Heart left ventricle (tissue), 16 donors: ENCODE measurements at regions not wholly inside any gene's neighbourhood (a gene's known extent, or its start where the extent isn't known, plus 50 kb on each side); places are given as distances from the start of the nearest gene placed in this dataset.

Experiments
- ATAC-seq, 4 donors: fragments of 200-7000 bp; cut with Tn5 transposase; one replicate each; pipeline ENCODE4 v1.9.1; 2020 to 2022; ENCODE audit warnings: moderate library complexity in 4 of 4, mild to moderate bottlenecking in 3 of 4, moderate number of reproducible peaks in 1 of 4
- DNase-seq, 5 donors: peaks; one replicate each; pipeline ENCODE4 v3.0.0-alpha.2; 2020
- H3K27ac ChIP-seq, 12 donors: fragments of 200-600 bp; sonication (generic) in 4 of 12; one replicate each; pipeline versions ENCODE4 v1.5.0 to v1.8.0; 2016 to 2022; ENCODE audit warnings: mild to moderate bottlenecking in 2 of 12
- H3K27me3 ChIP-seq, 9 donors: fragments of 200-600 bp; sonication (generic) in 2 of 9; one replicate each; pipeline versions ENCODE4 v1.5.1 to v1.8.0; 2016 to 2022; ENCODE audit warnings: mild to moderate bottlenecking in 3 of 9
- H3K36me3 ChIP-seq, 9 donors: fragments of 200-600 bp; sonication (generic) in 2 of 9; one replicate each; pipeline versions ENCODE4 v1.5.0 to v1.8.0; 2018 to 2022; ENCODE audit warnings: mild to moderate bottlenecking in 2 of 9
- H3K4me1 ChIP-seq, 12 donors: fragments of 200-600 bp; sonication (generic) in 4 of 12; one replicate each; pipeline versions ENCODE4 v1.5.0 to v1.8.0; 2016 to 2022; ENCODE audit warnings: mild to moderate bottlenecking in 3 of 12
- H3K4me3 ChIP-seq, 12 donors: fragments of 200-600 bp; sonication (generic) in 4 of 12; one replicate each; pipeline versions ENCODE4 v1.5.0 to v1.8.0; 2017 to 2022; ENCODE audit warnings: mild to moderate bottlenecking in 9 of 12, moderate library complexity in 4 of 12
- H3K9me3 ChIP-seq, 12 donors: fragments of 200-600 bp; sonication (generic) in 4 of 12; one replicate each; pipeline versions ENCODE4 v1.5.0 to v1.8.0; 2016 to 2022; ENCODE audit warnings: mild to moderate bottlenecking in 1 of 12
- CTCF ChIP-seq, 12 donors: fragments of 200-600 bp; sonication (generic) in 4 of 12; IDR thresholded peaks; one replicate each; pipeline versions ENCODE4 v1.5.0 to v1.8.0; 2018 to 2022; ENCODE audit warnings: antibody characterized with exemption in 12 of 12, mild to moderate bottlenecking in 5 of 12
- POLR2A ChIP-seq, 2 donors: fragments of 450-650 bp; IDR thresholded peaks; one replicate each; pipeline ENCODE4 v1.6.1; 2017; ENCODE audit warnings: antibody characterized with exemption in 2 of 2, mild to moderate bottlenecking in 2 of 2, moderate library complexity in 2 of 2
- WGBS, 4 donors: extraction: QIAGEN DNeasy Blood & Tissue Kit in 2 of 4; methylation state at CpG; one replicate each; pipeline versions ENCODE4 v1.1.5 to v1.1.7; 2013 to 2018; 5-methylcytosine and 5-hydroxymethylcytosine counted together
- intact Hi-C, 10 donors: fragments of 100-400 bp; cut with DNase I; formaldehyde crosslinking; loops; one replicate each; pipeline versions ENCODE4 v1.11.1 to v1.14.2; 2022
- donor health status: ischemic (EF 13 %, LVEDD 7.1; RV severe dilation, severe dysfunction).
- donor health status: healthy with polysubstance abuse.
- donor health status: DM: no; HTN: yes; CAD: no.
- donor health status: DM: no; HTN: no; CAD: no.
- donor health status: ischemic (EF 25% LVEDD 6.9; RV normal size, moderate dysfunction).
- donor health status: ischemic (EF 25% LVEDD 5.7; RV mildly dilated, moderate dysfunction).
- donor health status: healthy.
- donor health status: DM: yes; HTN: yes; CAD: no.
- donor health status: ischemic (EF 35%, LVEDD 5.7; RV mildly dilated, moderate dysfunction).
- donor health status: nonischemic (EF 11% LVEDD 7.7; RV severe dilation, severe dysfunction).
- donor health status: DM: yes; HTN: yes; CAD: no.
- donor health status: PGD.
- donor health status: ischemic (EF 29% LVEDD 5.4; RV normal size, mild dysfunction).
- donor health status: nonischemic (EF 23%, LVEDD 6.1; RV moderate dilation, normal function).

DNA sequence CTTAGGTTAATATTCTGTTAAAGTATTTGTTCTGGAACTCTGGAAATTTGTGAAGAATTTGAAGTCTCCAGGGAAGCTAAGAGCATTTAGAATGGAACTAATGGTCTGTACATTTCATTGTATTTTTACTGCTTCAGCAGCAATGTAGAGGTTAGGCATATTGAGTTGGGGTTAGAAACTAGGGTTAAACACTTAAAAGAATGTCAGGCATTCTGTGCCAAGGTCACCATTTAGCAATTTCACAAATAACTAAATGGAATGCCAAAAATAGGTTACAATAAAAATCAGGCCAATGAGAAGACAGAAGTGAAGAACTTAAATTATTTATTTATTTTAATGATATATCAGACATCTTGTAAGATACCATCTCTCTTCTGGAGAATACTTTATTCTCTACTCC, 210.8 kb downstream of the C12orf50 start:
- Histone ChIP-seq H3K36me3 (no peaks in the 10 kb centered on the region), H3K27ac (no peak overlapping the region), H3K27me3 (no peaks in the 10 kb centered on the region), H3K4me3 (no peak overlapping the region), H3K4me1 (no peaks in the 10 kb centered on the region), H3K9me3 (no peaks in the 10 kb centered on the region)
- DNase-seq: no peak
- ATAC-seq: no peak
- TF ChIP-seq CTCF (IDR thresholded peaks at IDR 0.05) (no peak), POLR2A (IDR thresholded peaks at IDR 0.05) (no peak)
- intact Hi-C loops: no loop called here

GRCh38 chr12:87815771-87816585, 213.2 kb downstream of the C12orf50 start:
- 82 to 86% (median 84%) methylated on average over 6 of the region's 6 CpGs for WGBS, 4 donors
- H3K36me3 ChIP-seq: no peaks in the 10 kb centered on the region

DNA sequence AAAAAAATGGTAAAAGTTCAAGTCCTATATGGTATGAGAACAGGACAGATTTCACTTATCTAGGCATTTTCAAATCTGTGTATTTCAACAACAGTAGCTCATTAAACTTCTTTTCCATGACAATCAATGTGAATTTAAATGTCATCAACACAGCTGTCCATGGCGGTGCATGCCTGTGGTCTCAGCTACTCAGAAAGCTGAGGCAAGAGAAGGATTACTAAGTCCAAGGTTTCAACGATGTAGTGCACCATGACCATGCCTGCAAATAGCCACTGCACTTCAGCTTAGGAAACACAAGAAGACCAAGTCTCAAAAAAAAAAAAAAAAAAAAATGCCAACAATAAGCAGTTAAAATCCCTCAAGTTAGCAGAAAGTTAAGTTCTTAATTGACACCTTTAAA, 214.6 kb downstream of the C12orf50 start:
- H3K9me3 ChIP-seq: no peaks in the 10 kb centered on the region
- no peak for DNase-seq
- no peak for ATAC-seq
- 67 to 94% (median 90%) methylated on average over 2 of the region's 2 CpGs for WGBS, 4 donors
- H3K27ac ChIP-seq: no peak overlapping the region
- H3K36me3 ChIP-seq: no peaks in the 10 kb centered on the region
- H3K4me3 ChIP-seq: no peak overlapping the region
- no peaks in the 10 kb centered on the region for H3K4me1 ChIP-seq
- intact Hi-C loops: no loop called here
- TF ChIP-seq CTCF (IDR thresholded peaks at IDR 0.05) (no peak), POLR2A (IDR thresholded peaks at IDR 0.05) (no peak)
- H3K27me3 ChIP-seq: no peaks in the 10 kb centered on the region

More at GRCh38 chr12:87815771-87816585, 213.2 kb downstream of the C12orf50 start:
- H3K9me3 ChIP-seq: no peaks in the 10 kb centered on the region
- no peak for DNase-seq
- no peak for TF ChIP-seq POLR2A (IDR thresholded peaks at IDR 0.05)
- no peak for TF ChIP-seq CTCF (IDR thresholded peaks at IDR 0.05)
- no peaks in the 10 kb centered on the region for H3K4me1 ChIP-seq
- no peaks in the 10 kb centered on the region for H3K27me3 ChIP-seq
- no peak for ATAC-seq
- H3K4me3 ChIP-seq: no peak overlapping the region
- intact Hi-C loops: no loop called here
- no peak overlapping the region for H3K27ac ChIP-seq

GRCh38 chr12:87813476-87814234, 215.5 kb downstream of the C12orf50 start:
- no peak overlapping the region for H3K4me3 ChIP-seq
- intact Hi-C loops: no loop called here
- H3K4me1 ChIP-seq: no peaks in the 10 kb centered on the region
- no peaks in the 10 kb centered on the region for H3K9me3 ChIP-seq
- DNase-seq (no peak), ATAC-seq (no peak)
- no peak overlapping the region for H3K27ac ChIP-seq
- no peaks in the 10 kb centered on the region for H3K36me3 ChIP-seq
- H3K27me3 ChIP-seq: no peaks in the 10 kb centered on the region
- no peak for TF ChIP-seq POLR2A (IDR thresholded peaks at IDR 0.05)
- no peak for TF ChIP-seq CTCF (IDR thresholded peaks at IDR 0.05)
